ENCODE measurements at regions not wholly inside any gene's neighbourhood (a gene's known extent, or its start where the extent isn't known, plus 50 kb on each side); places are given as distances from the start of the nearest gene placed in this dataset.

- TF ChIP-seq, protein P1, sequence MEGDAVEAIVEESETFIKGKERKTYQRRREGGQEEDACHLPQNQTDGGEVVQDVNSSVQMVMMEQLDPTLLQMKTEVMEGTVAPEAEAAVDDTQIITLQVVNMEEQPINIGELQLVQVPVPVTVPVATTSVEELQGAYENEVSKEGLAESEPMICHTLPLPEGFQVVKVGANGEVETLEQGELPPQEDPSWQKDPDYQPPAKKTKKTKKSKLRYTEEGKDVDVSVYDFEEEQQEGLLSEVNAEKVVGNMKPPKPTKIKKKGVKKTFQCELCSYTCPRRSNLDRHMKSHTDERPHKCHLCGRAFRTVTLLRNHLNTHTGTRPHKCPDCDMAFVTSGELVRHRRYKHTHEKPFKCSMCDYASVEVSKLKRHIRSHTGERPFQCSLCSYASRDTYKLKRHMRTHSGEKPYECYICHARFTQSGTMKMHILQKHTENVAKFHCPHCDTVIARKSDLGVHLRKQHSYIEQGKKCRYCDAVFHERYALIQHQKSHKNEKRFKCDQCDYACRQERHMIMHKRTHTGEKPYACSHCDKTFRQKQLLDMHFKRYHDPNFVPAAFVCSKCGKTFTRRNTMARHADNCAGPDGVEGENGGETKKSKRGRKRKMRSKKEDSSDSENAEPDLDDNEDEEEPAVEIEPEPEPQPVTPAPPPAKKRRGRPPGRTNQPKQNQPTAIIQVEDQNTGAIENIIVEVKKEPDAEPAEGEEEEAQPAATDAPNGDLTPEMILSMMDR (tag by site-specific recombination; IDR thresholded peaks at IDR 0.05) = no peak
- TF ChIP-seq ZBTB1 (tag by site-specific recombination; IDR thresholded peaks at IDR 0.05) (no peak), ZNF311 (tag by site-specific recombination; IDR thresholded peaks at IDR 0.05; ENCODE audit: borderline replicate concordance) (no peak), GLIS1 (tag by site-specific recombination; IDR thresholded peaks at IDR 0.05) (no peak), ZNF140 (tag by site-specific recombination; IDR thresholded peaks at IDR 0.05) (no peak), PBX3 (CRISPR knock-in tag; IDR thresholded peaks at IDR 0.05) (no peak), ZNF148 (tag by site-specific recombination; IDR thresholded peaks at IDR 0.05; ENCODE audit: borderline replicate concordance) (no peak), ZNF2 (tag by site-specific recombination; IDR thresholded peaks at IDR 0.05) (no peak), MZF1 (tag by site-specific recombination; IDR thresholded peaks at IDR 0.05; ENCODE audit: borderline replicate concordance) (no peak)
- TF ChIP-seq, protein P2, sequence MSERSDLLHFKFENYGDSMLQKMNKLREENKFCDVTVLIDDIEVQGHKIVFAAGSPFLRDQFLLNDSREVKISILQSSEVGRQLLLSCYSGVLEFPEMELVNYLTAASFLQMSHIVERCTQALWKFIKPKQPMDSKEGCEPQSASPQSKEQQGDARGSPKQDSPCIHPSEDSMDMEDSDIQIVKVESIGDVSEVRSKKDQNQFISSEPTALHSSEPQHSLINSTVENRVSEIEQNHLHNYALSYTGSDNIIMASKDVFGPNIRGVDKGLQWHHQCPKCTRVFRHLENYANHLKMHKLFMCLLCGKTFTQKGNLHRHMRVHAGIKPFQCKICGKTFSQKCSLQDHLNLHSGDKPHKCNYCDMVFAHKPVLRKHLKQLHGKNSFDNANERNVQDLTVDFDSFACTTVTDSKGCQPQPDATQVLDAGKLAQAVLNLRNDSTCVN (tag by site-specific recombination; optimal IDR thresholded peaks at IDR 0.05) = no peak
- TF ChIP-seq, protein P3, sequence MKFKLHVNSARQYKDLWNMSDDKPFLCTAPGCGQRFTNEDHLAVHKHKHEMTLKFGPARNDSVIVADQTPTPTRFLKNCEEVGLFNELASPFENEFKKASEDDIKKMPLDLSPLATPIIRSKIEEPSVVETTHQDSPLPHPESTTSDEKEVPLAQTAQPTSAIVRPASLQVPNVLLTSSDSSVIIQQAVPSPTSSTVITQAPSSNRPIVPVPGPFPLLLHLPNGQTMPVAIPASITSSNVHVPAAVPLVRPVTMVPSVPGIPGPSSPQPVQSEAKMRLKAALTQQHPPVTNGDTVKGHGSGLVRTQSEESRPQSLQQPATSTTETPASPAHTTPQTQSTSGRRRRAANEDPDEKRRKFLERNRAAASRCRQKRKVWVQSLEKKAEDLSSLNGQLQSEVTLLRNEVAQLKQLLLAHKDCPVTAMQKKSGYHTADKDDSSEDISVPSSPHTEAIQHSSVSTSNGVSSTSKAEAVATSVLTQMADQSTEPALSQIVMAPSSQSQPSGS (tag by site-specific recombination; IDR thresholded peaks at IDR 0.05; ENCODE audit: low read depth) = no peak
Measured at GRCh38 chr7:69438584-69439412, 159.5 kb upstream of the AUTS2 start.

Measured in HEK293 (cell line).